Heart left ventricle (tissue), 16 donors: ENCODE measurements at regions not wholly inside any gene's neighbourhood (a gene's known extent, or its start where the extent isn't known, plus 50 kb on each side); places are given as distances from the start of the nearest gene placed in this dataset.

Source experiments
- ATAC-seq, 4 donors: fragments of 200-7000 bp; cut with Tn5 transposase; one replicate each; pipeline ENCODE4 v1.9.1; 2020 to 2022; ENCODE audit warnings: moderate library complexity in 4 of 4, mild to moderate bottlenecking in 3 of 4, moderate number of reproducible peaks in 1 of 4
- DNase-seq, 5 donors: peaks; one replicate each; pipeline ENCODE4 v3.0.0-alpha.2; 2020
- H3K27ac ChIP-seq, 12 donors: fragments of 200-600 bp; sonication (generic) in 4 of 12; one replicate each; pipeline versions ENCODE4 v1.5.0 to v1.8.0; 2016 to 2022; ENCODE audit warnings: mild to moderate bottlenecking in 2 of 12
- H3K27me3 ChIP-seq, 9 donors: fragments of 200-600 bp; sonication (generic) in 2 of 9; one replicate each; pipeline versions ENCODE4 v1.5.1 to v1.8.0; 2016 to 2022; ENCODE audit warnings: mild to moderate bottlenecking in 3 of 9
- H3K36me3 ChIP-seq, 9 donors: fragments of 200-600 bp; sonication (generic) in 2 of 9; one replicate each; pipeline versions ENCODE4 v1.5.0 to v1.8.0; 2018 to 2022; ENCODE audit warnings: mild to moderate bottlenecking in 2 of 9
- H3K4me1 ChIP-seq, 12 donors: fragments of 200-600 bp; sonication (generic) in 4 of 12; one replicate each; pipeline versions ENCODE4 v1.5.0 to v1.8.0; 2016 to 2022; ENCODE audit warnings: mild to moderate bottlenecking in 3 of 12
- H3K4me3 ChIP-seq, 12 donors: fragments of 200-600 bp; sonication (generic) in 4 of 12; one replicate each; pipeline versions ENCODE4 v1.5.0 to v1.8.0; 2017 to 2022; ENCODE audit warnings: mild to moderate bottlenecking in 9 of 12, moderate library complexity in 4 of 12
- H3K9me3 ChIP-seq, 12 donors: fragments of 200-600 bp; sonication (generic) in 4 of 12; one replicate each; pipeline versions ENCODE4 v1.5.0 to v1.8.0; 2016 to 2022; ENCODE audit warnings: mild to moderate bottlenecking in 1 of 12
- POLR2A ChIP-seq, 2 donors: fragments of 450-650 bp; IDR thresholded peaks; one replicate each; pipeline ENCODE4 v1.6.1; 2017; ENCODE audit warnings: antibody characterized with exemption in 2 of 2, mild to moderate bottlenecking in 2 of 2, moderate library complexity in 2 of 2
- WGBS, 4 donors: extraction: QIAGEN DNeasy Blood & Tissue Kit in 2 of 4; methylation state at CpG; one replicate each; pipeline versions ENCODE4 v1.1.5 to v1.1.7; 2013 to 2018; 5-methylcytosine and 5-hydroxymethylcytosine counted together
- intact Hi-C, 10 donors: fragments of 100-400 bp; cut with DNase I; formaldehyde crosslinking; loops; one replicate each; pipeline versions ENCODE4 v1.11.1 to v1.14.2; 2022
- TF ChIP-seq, protein P1 (sequence below), 12 donors: fragments of 200-600 bp; sonication (generic) in 4 of 12; IDR thresholded peaks; one replicate each; pipeline versions ENCODE4 v1.5.0 to v1.8.0; 2018 to 2022; ENCODE audit warnings: antibody characterized with exemption in 12 of 12, mild to moderate bottlenecking in 5 of 12
- donor health status: ischemic (EF 13 %, LVEDD 7.1; RV severe dilation, severe dysfunction).
- donor health status: healthy with polysubstance abuse.
- donor health status: DM: no; HTN: yes; CAD: no.
- donor health status: DM: no; HTN: no; CAD: no.
- donor health status: ischemic (EF 25% LVEDD 6.9; RV normal size, moderate dysfunction).
- donor health status: ischemic (EF 25% LVEDD 5.7; RV mildly dilated, moderate dysfunction).
- donor health status: healthy.
- donor health status: DM: yes; HTN: yes; CAD: no.
- donor health status: ischemic (EF 35%, LVEDD 5.7; RV mildly dilated, moderate dysfunction).
- donor health status: nonischemic (EF 11% LVEDD 7.7; RV severe dilation, severe dysfunction).
- donor health status: DM: yes; HTN: yes; CAD: no.
- donor health status: PGD.
- donor health status: ischemic (EF 29% LVEDD 5.4; RV normal size, mild dysfunction).
- donor health status: nonischemic (EF 23%, LVEDD 6.1; RV moderate dilation, normal function).

DNA sequence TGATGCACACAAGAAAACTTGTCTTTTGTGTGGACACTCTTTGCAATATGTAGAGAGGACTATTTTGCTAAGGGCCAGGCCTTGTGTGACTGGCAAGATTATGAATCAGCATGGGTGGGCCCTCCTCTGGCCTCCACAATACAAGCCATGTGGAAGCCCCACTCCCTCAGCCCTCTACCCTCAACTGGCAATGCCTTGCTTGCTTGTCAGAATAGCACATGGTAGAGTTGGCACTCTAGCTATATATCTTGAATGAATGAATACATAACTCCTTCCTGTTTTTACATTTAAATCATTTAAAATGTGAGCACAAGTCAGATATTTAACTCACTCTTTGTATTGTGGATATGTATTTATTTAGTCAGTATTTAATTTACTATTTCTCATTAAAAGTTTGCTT is 805.4 kb upstream of the GYPC start:
- no peaks in the 10 kb centered on the region for H3K4me1 ChIP-seq
- intact Hi-C loops: no loop called here

DNA sequence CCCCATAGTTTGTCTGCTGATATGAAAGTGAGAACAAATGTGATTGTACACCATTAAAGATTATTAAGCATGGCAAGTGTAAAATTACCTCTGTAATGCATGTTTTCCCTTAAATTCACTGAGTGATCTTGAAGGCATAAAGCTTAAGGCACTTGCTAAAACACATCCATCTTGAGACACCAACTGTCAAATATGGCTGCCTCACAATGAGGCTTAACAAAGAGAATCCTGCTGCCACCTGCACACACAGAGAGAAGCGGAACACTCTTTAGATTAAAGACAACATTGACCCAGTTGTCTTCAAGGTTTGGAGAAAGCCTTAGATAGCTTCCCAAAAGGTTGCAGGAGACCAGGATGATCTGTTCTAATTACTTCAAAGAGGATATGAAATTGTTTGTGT is 803.6 kb upstream of the GYPC start:
- no peak overlapping the region for H3K27ac ChIP-seq
- no peaks in the 10 kb centered on the region for H3K36me3 ChIP-seq
- 79 to 100% (median 86%) methylated on average over 1 of the region's 1 CpG for WGBS, 4 donors
- intact Hi-C loops: no loop called here
- ATAC-seq (no peak), DNase-seq (no peak)
- H3K9me3 ChIP-seq: no peaks in the 10 kb centered on the region
- H3K4me1 ChIP-seq: no peaks in the 10 kb centered on the region
- no peaks in the 10 kb centered on the region for H3K27me3 ChIP-seq
- no peak for TF ChIP-seq POLR2A (IDR thresholded peaks at IDR 0.05)
- TF ChIP-seq, protein P1, sequence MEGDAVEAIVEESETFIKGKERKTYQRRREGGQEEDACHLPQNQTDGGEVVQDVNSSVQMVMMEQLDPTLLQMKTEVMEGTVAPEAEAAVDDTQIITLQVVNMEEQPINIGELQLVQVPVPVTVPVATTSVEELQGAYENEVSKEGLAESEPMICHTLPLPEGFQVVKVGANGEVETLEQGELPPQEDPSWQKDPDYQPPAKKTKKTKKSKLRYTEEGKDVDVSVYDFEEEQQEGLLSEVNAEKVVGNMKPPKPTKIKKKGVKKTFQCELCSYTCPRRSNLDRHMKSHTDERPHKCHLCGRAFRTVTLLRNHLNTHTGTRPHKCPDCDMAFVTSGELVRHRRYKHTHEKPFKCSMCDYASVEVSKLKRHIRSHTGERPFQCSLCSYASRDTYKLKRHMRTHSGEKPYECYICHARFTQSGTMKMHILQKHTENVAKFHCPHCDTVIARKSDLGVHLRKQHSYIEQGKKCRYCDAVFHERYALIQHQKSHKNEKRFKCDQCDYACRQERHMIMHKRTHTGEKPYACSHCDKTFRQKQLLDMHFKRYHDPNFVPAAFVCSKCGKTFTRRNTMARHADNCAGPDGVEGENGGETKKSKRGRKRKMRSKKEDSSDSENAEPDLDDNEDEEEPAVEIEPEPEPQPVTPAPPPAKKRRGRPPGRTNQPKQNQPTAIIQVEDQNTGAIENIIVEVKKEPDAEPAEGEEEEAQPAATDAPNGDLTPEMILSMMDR (IDR thresholded peaks at IDR 0.05): no peak
- no peak overlapping the region for H3K4me3 ChIP-seq

More for the DNA sequence above, 805.4 kb upstream of the GYPC start:
- no peak for DNase-seq
- Histone ChIP-seq H3K9me3 (no peaks in the 10 kb centered on the region), H3K36me3 (no peaks in the 10 kb centered on the region), H3K4me3 (no peak overlapping the region), H3K27me3 (no peaks in the 10 kb centered on the region), H3K27ac (no peak overlapping the region)
- TF ChIP-seq POLR2A (IDR thresholded peaks at IDR 0.05): no peak
- TF ChIP-seq, protein P1 (IDR thresholded peaks at IDR 0.05): no peak
- ATAC-seq: no peak

DNA sequence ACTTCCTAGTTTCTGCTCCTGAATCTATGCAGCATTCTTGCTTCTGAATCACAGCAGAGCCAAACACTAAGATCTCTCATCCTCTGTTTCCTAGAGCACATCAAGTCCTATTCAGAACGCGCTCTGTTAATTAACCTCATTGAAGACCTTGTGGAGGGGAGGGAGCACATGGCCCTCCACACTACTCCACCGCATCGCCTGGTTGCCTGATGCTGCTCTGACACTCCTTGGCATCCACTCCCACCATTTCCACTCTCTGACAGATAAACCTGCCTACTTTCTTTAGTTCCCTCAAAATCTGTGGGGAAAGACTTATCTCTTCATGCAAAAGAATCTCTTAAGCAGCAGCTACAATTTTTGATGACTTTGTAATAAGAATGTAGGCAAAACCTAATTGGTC is 802.3 kb upstream of the GYPC start:
- TF ChIP-seq, protein P1 (IDR thresholded peaks at IDR 0.05): no peak
- no peak for TF ChIP-seq POLR2A (IDR thresholded peaks at IDR 0.05)
- intact Hi-C loops: no loop called here
- Histone ChIP-seq H3K36me3 (no peaks in the 10 kb centered on the region), H3K27ac (no peak overlapping the region), H3K4me3 (no peak overlapping the region), H3K9me3 (no peaks in the 10 kb centered on the region), H3K27me3 (no peaks in the 10 kb centered on the region), H3K4me1 (no peaks in the 10 kb centered on the region)
- no peak for ATAC-seq
- DNase-seq: no peak
- WGBS, 4 donors: 72 to 80% (median 78%) methylated on average over 4 of the region's 4 CpGs

DNA sequence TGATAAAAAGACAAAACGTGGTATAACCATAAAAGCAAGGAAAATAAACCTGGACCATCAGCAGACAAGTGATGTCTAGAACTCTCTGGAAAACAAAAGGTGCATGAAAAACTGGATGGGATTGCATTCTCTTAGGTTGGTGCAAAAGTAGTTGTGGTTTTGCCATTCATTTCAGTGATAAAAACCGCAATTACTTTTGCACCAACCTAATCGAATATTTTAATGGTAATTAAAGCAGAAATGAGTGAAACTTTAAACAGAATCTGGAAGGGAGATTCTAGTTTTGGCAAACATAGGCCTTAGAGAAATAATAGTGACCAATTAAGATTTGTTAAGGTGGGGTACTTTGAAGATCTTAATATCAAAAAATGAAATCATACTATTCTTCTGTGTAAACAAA is 800.8 kb upstream of the GYPC start:
- TF ChIP-seq, protein P1 (IDR thresholded peaks at IDR 0.05): no peak
- no peak for TF ChIP-seq POLR2A (IDR thresholded peaks at IDR 0.05)

More for the DNA sequence above, 800.8 kb upstream of the GYPC start:
- DNase-seq (no peak), ATAC-seq (no peak)
- no peaks in the 10 kb centered on the region for H3K36me3 ChIP-seq
- no peaks in the 10 kb centered on the region for H3K9me3 ChIP-seq
- H3K4me1 ChIP-seq: no peaks in the 10 kb centered on the region
- 68 to 71% (median 69%) methylated on average over 3 of the region's 3 CpGs for WGBS, 4 donors
- no peaks in the 10 kb centered on the region for H3K27me3 ChIP-seq
- intact Hi-C loops: no loop called here
- no peak overlapping the region for H3K4me3 ChIP-seq
- H3K27ac ChIP-seq: no peak overlapping the region
